HCT116 (cell line): ENCODE measurements at regions not wholly inside any gene's neighbourhood (a gene's known extent, or its start where the extent isn't known, plus 50 kb on each side); places are given as distances from the start of the nearest gene placed in this dataset.

Source experiments
- ATAC-seq: fragments of 200-7000 bp; cut with Tn5 transposase; 2 replicates; pipeline ENCODE4 v1.9.1; 2020; ENCODE audit warnings: mild to moderate bottlenecking, moderate library complexity
- BruUV-seq: library from RNA; stranded (reverse); fragments of 400-500 nt; replicated peaks from 2 replicates; lab custom pipeline; 2021; lab: Mats Ljungman, UMichigan
- CTCF ChIA-PET: fragments of 300-600 bp; sonication (Branson Sonifier 250); formaldehyde crosslinking; loops from one replicate; lab custom pipeline; 2021; ENCODE audit warnings: antibody characterized with exemption; lab: Charles Lee
- POLR2A ChIA-PET: fragments of 300-600, 350-600 bp; sonication (Branson Sonifier 250); formaldehyde crosslinking; loops from one replicate; lab custom pipeline; 2021; ENCODE audit warnings: antibody characterized with exemption; lab: Charles Lee
- RAD21 ChIA-PET, 2 experiments: fragments of 300-600 bp; sonication (Branson Sonifier 250); formaldehyde crosslinking; loops; one replicate each; lab custom pipeline; 2023; ENCODE audit warnings: low total read pairs in 2 of 2; ENCODE audit not compliant: uncharacterized antibody in 2 of 2, unreplicated experiment in 2 of 2, low non-redundant PET in 1 of 2; lab: Charles Lee
- DNase-seq: peaks from one replicate; pipeline ENCODE4 v3.0.0-alpha.2; 2010; ENCODE audit warnings: low read depth, low spot score
- H2AFZ ChIP-seq: fragments of 200-600 bp; shearing (Covaris generic), sonication (generic); 2 replicates; pipeline ENCODE4 v1.6.1; 2017; ENCODE audit warnings: low read depth, mixed run types, mixed read lengths, antibody characterized with exemption, low read length; ENCODE audit not compliant: poor library complexity, severe bottlenecking
- H3K27ac ChIP-seq: 2 replicates; pipeline ENCODE4 v1.5.1; 2012; ENCODE audit warnings: low read depth, low read length
- H3K27me3 ChIP-seq: fragments of 200-600 bp; sonication (generic); 2 replicates; pipeline ENCODE4 v1.6.1; 2016; ENCODE audit warnings: mixed run types, low read length, mixed read lengths; ENCODE audit not compliant: insufficient read depth
- H3K36me3 ChIP-seq, 2 experiments: fragments of 200-500 bp in 1 of 2; fragments of 200-600 bp in 1 of 2; sonication (Bioruptor generic) in 1 of 2; sonication (generic) in 1 of 2; 2 replicates each; pipeline versions ENCODE4 v1.5.1 to v1.6.1; 2014 to 2016; ENCODE audit warnings: low read length in 2 of 2, inconsistent platforms in 1 of 2, mixed read lengths in 1 of 2, mixed run types in 1 of 2; ENCODE audit not compliant: insufficient read depth in 2 of 2, control insufficient read depth in 1 of 2
- H3K4me1 ChIP-seq, 2 experiments: fragments of 200-600 bp in 1 of 2; sonication (generic) in 1 of 2; 2 replicates each; pipeline versions ENCODE4 v1.5.1 to v1.6.1; 2012 to 2017; ENCODE audit warnings: low read length in 2 of 2, inconsistent platforms in 1 of 2, mild to moderate bottlenecking in 1 of 2, mixed read lengths in 1 of 2, mixed run types in 1 of 2, moderate library complexity in 1 of 2; ENCODE audit not compliant: insufficient read depth in 2 of 2, control insufficient read depth in 1 of 2
- H3K4me2 ChIP-seq: fragments of 200-600 bp; sonication (generic); 2 replicates; pipeline ENCODE4 v1.6.1; 2017; ENCODE audit warnings: mixed run types, low read length, mixed read lengths
- H3K4me3 ChIP-seq, 2 experiments: fragments of 200-600 bp in 1 of 2; sonication (generic) in 1 of 2; replicated peaks in 1 of 2; 2 replicates each; pipeline ENCODE4 v1.5.1; 2011 to 2016; ENCODE audit warnings: low read length in 2 of 2, control low read depth in 1 of 2, low read depth in 1 of 2, mild to moderate bottlenecking in 1 of 2, mixed read lengths in 1 of 2, mixed run types in 1 of 2
- H3K79me2 ChIP-seq: fragments of 200-600 bp; sonication (generic); 2 replicates; pipeline ENCODE4 v1.6.1; 2017; ENCODE audit warnings: mild to moderate bottlenecking, mixed run types, low read length, moderate library complexity, mixed read lengths; ENCODE audit not compliant: insufficient read depth
- H3K9ac ChIP-seq: fragments of 200-600 bp; sonication (generic); 2 replicates; pipeline ENCODE4 v1.6.1; 2016; ENCODE audit warnings: low read length, mixed read lengths
- H3K9me2 ChIP-seq: fragments of 200-600 bp; sonication (generic), shearing (Covaris generic); 2 replicates; pipeline ENCODE4 v1.6.1; 2017; ENCODE audit warnings: mixed run types, mild to moderate bottlenecking, moderate library complexity; ENCODE audit not compliant: insufficient read depth
- H3K9me3 ChIP-seq, 2 experiments: fragments of 200-500 bp in 1 of 2; fragments of 200-600 bp in 1 of 2; sonication (Bioruptor generic) in 1 of 2; sonication (generic) in 1 of 2; 2 replicates each; pipeline ENCODE4 v1.6.1; 2014 to 2017; ENCODE audit warnings: low read length in 2 of 2, mixed read lengths in 2 of 2, inconsistent platforms in 1 of 2, low read depth in 1 of 2, mild to moderate bottlenecking in 1 of 2, mixed run types in 1 of 2, moderate library complexity in 1 of 2; ENCODE audit not compliant: control insufficient read depth in 1 of 2, insufficient read depth in 1 of 2
- H4K20me1 ChIP-seq: fragments of 200-600 bp; sonication (generic), shearing (Covaris generic); 2 replicates; pipeline ENCODE4 v1.6.1; 2017; ENCODE audit warnings: mixed run types, mild to moderate bottlenecking, moderate library complexity; ENCODE audit not compliant: insufficient read depth
- CTCF ChIP-seq, 3 experiments: fragments of 200-600 bp in 1 of 3; sonication (generic) in 1 of 3; IDR thresholded peaks in 2 of 3; conservative IDR thresholded peaks in 1 of 3; 2 replicates each; pipeline ENCODE4 v1.5.1; 2012 to 2017; ENCODE audit warnings: low read depth in 2 of 3, low read length in 2 of 3, antibody characterized with exemption in 1 of 3, borderline replicate concordance in 1 of 3, control low read depth in 1 of 3, mild to moderate bottlenecking in 1 of 3, mixed read lengths in 1 of 3, mixed run types in 1 of 3, moderate library complexity in 1 of 3; ENCODE audit not compliant: insufficient read depth in 1 of 3
- EZH2 ChIP-seq: fragments of 200-600 bp; sonication (generic); IDR thresholded peaks from 2 replicates; pipeline ENCODE4 v1.6.1; 2017; ENCODE audit warnings: antibody characterized with exemption, mixed run types
- REST ChIP-seq: IDR thresholded peaks from 2 replicates; pipeline ENCODE4 v1.6.1; 2012; ENCODE audit warnings: low read depth
- SRF ChIP-seq: IDR thresholded peaks from 2 replicates; pipeline ENCODE4 v1.6.1; 2012; ENCODE audit warnings: low read depth
- intact Hi-C: fragments of 100-400 bp; cut with micrococcal nuclease; formaldehyde crosslinking; loops from 2 replicates; pipeline ENCODE4 v1.10.0; 2022

GRCh38 chr1:212520299-212520698 is 87.6 kb downstream of the NENF start:
- no peaks in the 10 kb centered on the region for H3K9me2 ChIP-seq
- no peak overlapping the region for H3K4me2 ChIP-seq
- no peak overlapping the region for H3K4me3 ChIP-seq
- ChIA-PET POLR2A (interaction anchor here (0.7 kb wide), 1 partner anchor 40 kb away, joined by 3 read pairs; no protein-coding TSS in a partner anchor), RAD21 (no interaction called here), CTCF (no interaction called here)
- no peak overlapping the region for H3K27ac ChIP-seq
- peaks cover 0 to under 1% of the 10 kb centered on the region in 2 experiments; a peak in 1 of 4 replicates for H3K4me1 ChIP-seq
- no peaks in the 10 kb centered on the region for H3K36me3 ChIP-seq
- TF ChIP-seq CTCF (IDR thresholded peaks at IDR 0.05 in 2 of 3, conservative IDR thresholded peaks at IDR 0.05 in 1 of 3; ENCODE audit: borderline replicate concordance in 1 of 3, insufficient read depth in 1 of 3, low read depth in 2 of 3, low read length in 2 of 3) (no peak), REST (no peak), SRF (no peak), EZH2 (no peak)
- ATAC-seq (no peak), DNase-seq (no peak)
- H3K79me2 ChIP-seq = no peaks in the 10 kb centered on the region
- no peak overlapping the region for H3K9ac ChIP-seq
- no peak overlapping the region for H2AFZ ChIP-seq
- H4K20me1 ChIP-seq = no peaks in the 10 kb centered on the region
- intact Hi-C loops = no loop called here
- BruUV-seq = no TSS peak
- H3K27me3 ChIP-seq = no peaks in the 10 kb centered on the region
- H3K9me3 ChIP-seq = no peaks in the 10 kb centered on the region
